NCI-H1694 treated with DMSO at 0.1 percent for 48 hours (cell line): ENCODE measurements at regions not wholly inside any gene's neighbourhood (a gene's known extent, or its start where the extent isn't known, plus 50 kb on each side); places are given as distances from the start of the nearest gene placed in this dataset.

Source experiments
- DNase-seq: peaks from one replicate; lab custom pipeline; 2025; lab: John Stamatoyannopoulos, UW

GRCh38 chr2:148567716-148568115, 76.8 kb upstream of the EPC2 start:
- DNase-seq = no peak

DNA sequence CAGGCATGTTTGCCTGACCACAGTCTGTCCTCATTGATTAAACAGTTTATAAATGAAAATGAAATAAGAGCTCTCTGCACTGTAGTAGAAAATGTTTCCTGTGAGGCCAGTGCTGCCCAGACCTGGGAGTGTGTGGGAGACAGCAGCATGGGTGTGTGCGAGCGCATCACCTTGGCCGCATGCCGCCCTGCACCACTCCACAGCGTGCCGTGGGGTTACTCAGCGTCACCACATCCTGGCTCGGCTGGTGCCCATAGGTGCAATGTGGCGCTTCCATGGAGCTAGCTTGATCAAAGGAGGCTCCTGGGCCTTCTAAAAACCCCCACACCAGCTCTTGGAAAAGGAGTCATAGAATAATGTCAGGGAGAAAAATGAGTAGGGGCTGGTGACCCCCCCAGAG, 76.0 kb upstream of the EPC2 start:
- DNase-seq = no peak

DNA sequence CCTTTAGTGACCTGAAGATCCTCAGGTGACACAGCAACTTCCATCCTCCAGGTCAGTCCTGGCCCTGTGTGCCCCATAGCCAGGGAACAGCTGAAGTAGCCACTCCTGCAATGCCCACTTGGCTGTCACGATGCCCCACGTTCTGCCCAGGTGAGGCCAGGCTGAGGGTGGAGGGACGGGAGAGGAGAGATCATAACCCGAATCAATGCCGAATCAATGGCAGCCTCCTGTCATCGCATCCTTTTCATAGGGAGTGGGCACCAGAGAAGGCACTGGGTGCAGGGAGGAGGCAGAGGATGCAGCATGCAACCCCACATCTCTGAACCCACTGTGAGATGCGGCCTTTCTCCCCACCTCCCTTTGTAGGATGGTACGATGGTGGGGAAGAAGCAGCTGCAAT, 75.3 kb upstream of the EPC2 start:
- no peak for DNase-seq

DNA sequence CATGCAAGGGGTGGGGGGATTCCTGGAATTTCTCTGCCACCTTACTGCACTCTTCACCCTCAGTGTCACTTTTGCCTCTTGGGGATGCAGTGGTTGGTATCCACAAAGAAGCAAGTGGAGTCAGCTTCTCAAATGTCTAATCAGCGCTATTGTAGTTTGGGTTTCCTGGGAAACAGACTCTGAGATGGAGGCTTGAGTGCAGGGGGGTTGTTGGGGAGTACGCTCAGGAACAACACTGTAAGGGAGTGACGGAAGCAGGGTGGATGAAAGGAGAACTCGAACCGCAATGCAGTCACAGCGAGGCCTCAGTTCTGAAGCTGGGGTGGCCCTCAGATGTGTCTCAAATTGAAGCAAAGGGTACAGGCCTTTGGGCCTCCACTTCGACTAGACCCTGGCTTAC, 73.6 kb upstream of the EPC2 start:
- no peak for DNase-seq

DNA sequence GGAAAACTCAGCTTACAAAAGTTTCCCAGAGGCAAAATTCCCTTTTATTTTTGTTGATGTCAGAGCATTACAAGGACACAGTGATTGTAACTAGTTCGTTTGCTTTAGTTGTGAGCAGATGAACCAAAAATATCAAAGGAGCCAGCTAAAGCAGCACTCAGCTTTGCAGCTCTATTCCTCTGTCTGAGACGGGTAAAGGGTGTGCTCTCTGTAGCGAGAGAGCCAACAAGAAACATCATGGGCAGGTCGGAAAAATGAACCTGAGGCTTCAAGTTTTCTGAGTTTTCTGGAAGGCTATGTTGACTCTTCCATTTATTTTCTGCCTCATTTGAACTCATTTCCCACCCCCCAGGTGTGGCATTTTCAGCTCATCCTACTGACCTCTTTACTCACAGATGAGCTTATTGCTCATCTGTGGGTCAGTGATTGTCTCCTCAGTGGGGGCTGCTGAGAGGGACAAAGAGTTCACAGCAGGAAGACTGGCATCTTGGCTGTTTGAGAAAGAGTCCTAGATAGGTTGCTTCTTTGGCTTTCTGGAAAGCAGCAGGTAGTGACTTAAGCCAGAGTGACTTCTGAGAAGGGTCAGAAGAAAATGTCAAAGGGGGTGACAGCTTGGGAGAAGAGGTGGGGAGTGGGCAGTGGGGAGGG, 66.6 kb upstream of the EPC2 start:
- DNase-seq = no peak

DNA sequence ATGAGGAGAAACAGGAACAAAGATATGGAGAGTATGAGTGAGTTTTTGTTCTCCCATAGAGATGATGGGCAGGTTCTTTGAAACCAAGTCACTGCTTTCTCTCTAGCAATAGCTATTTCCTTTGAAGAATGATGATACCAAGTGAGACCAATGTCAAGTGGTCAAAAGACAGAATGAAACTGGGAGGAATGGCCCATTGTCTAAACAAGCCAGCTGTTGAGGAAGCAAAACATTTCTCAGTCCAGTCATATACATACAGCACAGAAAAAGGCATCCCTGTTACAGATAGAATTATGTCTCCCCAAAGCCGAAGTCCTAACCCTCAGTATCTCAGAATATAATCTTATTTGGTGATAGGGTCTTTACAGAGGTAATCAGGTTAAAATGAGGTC, 66.1 kb upstream of the EPC2 start:
- DNase-seq = no peak

DNA sequence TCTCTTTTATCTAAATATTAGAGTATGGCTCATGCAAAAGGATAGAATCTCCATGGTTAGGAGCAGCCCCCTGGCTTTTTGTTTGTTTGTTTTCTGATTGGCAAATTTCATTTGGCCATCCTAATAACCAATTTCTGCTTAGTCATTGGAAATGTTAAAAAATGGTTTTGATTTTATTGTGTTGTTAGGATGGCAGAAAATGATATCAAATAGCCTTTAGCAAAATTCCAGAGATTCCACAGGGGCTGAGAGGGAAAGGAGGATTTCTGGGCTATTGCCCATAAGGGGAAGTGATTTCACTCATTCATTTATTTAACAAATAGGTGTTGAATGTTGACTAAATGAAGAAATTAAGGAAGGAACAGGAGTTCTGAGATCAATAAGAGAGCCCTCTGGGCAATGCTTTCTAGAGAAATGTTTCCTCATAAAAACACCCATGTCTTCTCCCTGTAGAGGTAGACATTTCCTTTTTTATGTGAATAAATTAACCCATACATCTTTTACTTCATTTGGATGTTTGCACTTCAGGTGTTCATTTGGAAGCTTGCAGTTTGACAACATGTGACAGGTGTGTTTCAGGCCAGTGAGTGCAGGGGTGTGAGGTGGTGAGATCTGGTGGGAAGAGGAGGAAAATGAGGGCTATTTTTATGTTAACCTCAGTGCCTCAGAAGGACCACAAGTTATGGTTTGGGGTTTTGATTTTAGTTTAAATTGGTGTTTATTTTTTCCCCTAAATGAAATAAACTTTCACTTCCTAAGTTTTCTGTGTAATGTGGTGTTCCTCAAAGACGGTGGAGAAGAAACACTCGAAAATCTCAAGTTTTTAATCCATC, 61.7 kb upstream of the EPC2 start:
- DNase-seq = no peak

- DNase-seq = no peak
These were observed 58.9 kb upstream of the EPC2 start for GRCh38 chr2:148585696-148586095.

DNA sequence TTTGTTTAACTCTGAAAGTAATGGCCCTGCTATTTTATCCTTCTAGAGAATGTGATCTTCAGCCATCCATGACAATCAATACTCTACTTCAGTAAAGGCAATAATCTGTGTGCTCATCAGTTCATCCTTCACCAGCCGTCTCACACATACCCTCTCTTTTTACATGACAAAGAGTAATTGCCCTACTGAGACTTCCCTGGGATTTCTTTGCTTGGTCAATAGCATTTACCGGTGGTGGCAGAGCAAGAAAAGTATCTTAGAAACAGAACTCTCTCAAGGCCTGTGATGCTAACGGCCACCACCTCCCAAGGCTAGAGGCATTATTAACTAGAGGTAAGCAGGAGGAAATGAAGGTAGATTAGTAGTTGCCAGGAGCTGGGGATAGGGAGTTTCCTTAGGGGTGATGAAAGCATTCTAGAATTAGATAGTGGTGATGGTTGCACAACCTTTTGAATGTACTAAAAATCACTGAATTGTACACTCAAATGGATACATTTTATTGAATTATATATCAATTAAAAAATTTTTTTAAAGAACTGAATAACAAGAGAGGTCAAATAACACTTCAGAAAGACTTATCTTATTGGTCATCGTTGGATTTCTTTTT, 57.9 kb upstream of the EPC2 start:
- no peak for DNase-seq

GRCh38 chr2:148590612-148591011, 53.9 kb upstream of the EPC2 start:
- DNase-seq = no peak

DNA sequence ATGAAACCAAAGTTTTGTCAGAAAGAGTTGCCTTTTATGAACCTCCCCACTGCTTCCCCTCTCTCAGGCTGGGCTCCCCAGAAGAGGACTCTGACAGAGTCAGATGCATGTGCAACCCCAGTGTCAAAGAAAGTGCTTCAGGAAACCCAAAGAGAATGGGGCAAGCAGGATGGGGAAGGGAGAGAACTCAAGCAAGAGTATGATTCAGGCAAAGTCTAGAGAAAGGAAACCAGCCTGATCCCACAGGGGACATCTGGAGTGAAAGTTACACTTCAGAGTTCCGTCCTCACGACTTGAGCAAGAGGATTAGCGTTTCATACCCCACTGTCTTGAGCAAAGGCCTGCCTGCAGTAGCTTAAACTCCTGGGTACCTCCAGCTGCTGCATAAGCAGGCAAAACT, 51.8 kb upstream of the EPC2 start:
- DNase-seq = no peak

- DNase-seq = no peak
These were observed 51.1 kb upstream of the EPC2 start for GRCh38 chr2:148593421-148593820.

GRCh38 chr2:148594216-148594615, 50.3 kb upstream of the EPC2 start:
- peak; percentile 37 for DNase-seq
